GM12873 (cell line): ENCODE measurements at regions not wholly inside any gene's neighbourhood (a gene's known extent, or its start where the extent isn't known, plus 50 kb on each side); places are given as distances from the start of the nearest gene placed in this dataset.

Source experiments
- CTCF ChIP-seq: IDR thresholded peaks from 2 replicates; pipeline ENCODE4 v1.5.1; 2012; ENCODE audit warnings: low read depth, mild to moderate bottlenecking, moderate library complexity, low read length, control low read depth; ENCODE audit not compliant: insufficient read depth; ENCODE audit errors: missing control alignments

GRCh38 chr3:76715426-76715825 lies 324.5 kb upstream of the ROBO2 start:
- no peak for TF ChIP-seq CTCF

- no peak for TF ChIP-seq CTCF
Measured at GRCh38 chr3:76723366-76723765, 316.5 kb upstream of the ROBO2 start.

- no peak for TF ChIP-seq CTCF
Measured at GRCh38 chr3:76724075-76724474, 315.8 kb upstream of the ROBO2 start.

GRCh38 chr3:76724706-76725105 lies 315.2 kb upstream of the ROBO2 start:
- no peak for TF ChIP-seq CTCF

- no peak for TF ChIP-seq CTCF
Measured at GRCh38 chr3:76726034-76726433, 313.9 kb upstream of the ROBO2 start.

GRCh38 chr3:76728426-76728825 lies 311.5 kb upstream of the ROBO2 start:
- TF ChIP-seq CTCF, result no peak

GRCh38 chr3:76731471-76731870 lies 308.4 kb upstream of the ROBO2 start:
- TF ChIP-seq CTCF, result no peak
